Activated naive CD8-positive, alpha-beta T cell treated with anti-CD3 and anti-CD28 coated beads for 36 hours (primary cell): ENCODE measurements at regions not wholly inside any gene's neighbourhood (a gene's known extent, or its start where the extent isn't known, plus 50 kb on each side); places are given as distances from the start of the nearest gene placed in this dataset.

Experiments
- DNase-seq: peaks from one replicate; pipeline ENCODE4 v3.0.0; 2021
- H3K27ac Mint-ChIP-seq: one replicate; pipeline ENCODE4 v1.8.0; 2022; ENCODE audit warnings: mild to moderate bottlenecking, moderate library complexity, mixed read lengths
- H3K27me3 Mint-ChIP-seq: one replicate; pipeline ENCODE4 v1.8.0; 2022; ENCODE audit warnings: mild to moderate bottlenecking, mixed read lengths
- H3K36me3 Mint-ChIP-seq: one replicate; pipeline ENCODE4 v1.8.0; 2021; ENCODE audit warnings: mild to moderate bottlenecking, mixed read lengths
- H3K4me1 Mint-ChIP-seq: one replicate; pipeline ENCODE4 v1.8.0; 2021; ENCODE audit warnings: mixed read lengths
- H3K4me3 Mint-ChIP-seq: one replicate; pipeline ENCODE4 v1.8.0; 2022; ENCODE audit warnings: mild to moderate bottlenecking, moderate library complexity, mixed read lengths
- H3K9me3 Mint-ChIP-seq: one replicate; pipeline ENCODE4 v1.8.0; 2022; ENCODE audit warnings: mixed read lengths

GRCh38 chrY:21081640-21082611 lies 326.0 kb downstream of the RPS4Y2 start:
- Mint-ChIP-seq H3K36me3 (no peaks in the 10 kb centered on the region), H3K4me1 (no peaks in the 10 kb centered on the region), H3K4me3 (no peak overlapping the region), H3K27me3 (no peaks in the 10 kb centered on the region), H3K27ac (no peak overlapping the region), H3K9me3 (no peaks in the 10 kb centered on the region)
- DNase-seq, result no peak

- DNase-seq, result no peak
- Mint-ChIP-seq H3K4me1 (no peaks in the 10 kb centered on the region), H3K4me3 (no peak overlapping the region)
These were observed 326.7 kb downstream of the RPS4Y2 start for GRCh38 chrY:21082639-21083038.

DNA sequence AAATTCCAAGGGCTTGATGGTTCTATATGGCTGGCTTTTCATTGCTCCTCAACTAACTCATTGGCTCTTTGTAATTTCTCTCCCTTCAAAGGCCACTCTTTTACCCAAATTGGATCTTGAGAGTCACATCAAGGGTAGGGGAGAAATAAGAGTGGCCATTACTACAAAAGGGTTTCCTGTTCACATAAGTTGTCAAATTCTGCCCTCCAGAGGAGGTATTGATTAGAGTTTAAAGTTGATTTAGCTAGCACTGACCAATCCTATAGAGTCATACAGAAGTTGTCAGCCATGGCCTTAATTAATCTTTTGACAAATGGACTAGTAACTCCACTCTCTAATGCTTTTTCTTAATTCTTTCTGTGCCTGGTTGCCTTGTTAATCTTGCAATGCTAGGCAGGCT lies 336.0 kb downstream of the RPS4Y2 start:
- Mint-ChIP-seq H3K9me3 (peaks cover 3% of the 10 kb centered on the region), H3K4me1 (no peaks in the 10 kb centered on the region), H3K27ac (no peak overlapping the region), H3K36me3 (peaks cover 2% of the 10 kb centered on the region), H3K4me3 (no peak overlapping the region), H3K27me3 (no peaks in the 10 kb centered on the region)
- no peak for DNase-seq

More at GRCh38 chrY:21082639-21083038, 326.7 kb downstream of the RPS4Y2 start:
- Mint-ChIP-seq H3K36me3 (peaks cover 2% of the 10 kb centered on the region), H3K9me3 (peaks cover 3% of the 10 kb centered on the region), H3K27me3 (no peaks in the 10 kb centered on the region), H3K27ac (no peak overlapping the region)

- Mint-ChIP-seq H3K4me3 (no peak overlapping the region), H3K27me3 (no peaks in the 10 kb centered on the region), H3K36me3 (no peaks in the 10 kb centered on the region)
These were observed 346.6 kb downstream of the RPS4Y2 start for GRCh38 chrY:21102507-21102906.

DNA sequence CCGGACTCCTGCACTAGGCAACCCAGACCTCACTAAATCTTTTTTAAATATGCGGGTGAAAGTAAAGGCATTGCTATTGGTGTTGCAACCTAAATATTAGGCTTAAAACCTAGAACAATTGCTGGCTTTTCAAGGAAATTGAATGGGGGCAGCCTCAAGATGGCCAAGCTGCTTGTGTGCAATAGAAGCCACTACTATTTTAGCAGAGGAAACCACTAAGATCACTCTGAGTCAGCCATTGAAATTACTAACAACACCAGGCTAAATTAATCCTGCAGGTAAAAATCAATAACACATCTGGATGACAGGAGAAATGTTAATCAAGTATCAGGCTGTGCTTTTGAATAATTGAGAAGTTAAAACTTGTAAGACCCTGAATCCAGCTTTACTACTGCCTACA lies 348.0 kb downstream of the RPS4Y2 start:
- H3K9me3 Mint-ChIP-seq, result no peaks in the 10 kb centered on the region
- DNase-seq, result no peak
- no peak overlapping the region for H3K27ac Mint-ChIP-seq

More at GRCh38 chrY:21102507-21102906, 346.6 kb downstream of the RPS4Y2 start:
- H3K9me3 Mint-ChIP-seq, result no peaks in the 10 kb centered on the region
- H3K27ac Mint-ChIP-seq, result no peak overlapping the region
- peaks cover 5% of the 10 kb centered on the region for H3K4me1 Mint-ChIP-seq
- no peak for DNase-seq

GRCh38 chrY:21105529-21105928 lies 349.6 kb downstream of the RPS4Y2 start:
- H3K9me3 Mint-ChIP-seq, result no peaks in the 10 kb centered on the region
- H3K36me3 Mint-ChIP-seq, result no peaks in the 10 kb centered on the region
- no peak for DNase-seq
- no peaks in the 10 kb centered on the region for H3K27me3 Mint-ChIP-seq
- peaks cover 7% of the 10 kb centered on the region for H3K4me1 Mint-ChIP-seq
- H3K4me3 Mint-ChIP-seq, result no peak overlapping the region
- peak overlapping the region; percentile 49 for H3K27ac Mint-ChIP-seq

More for the DNA sequence above, 348.0 kb downstream of the RPS4Y2 start:
- no peak overlapping the region for H3K4me3 Mint-ChIP-seq
- no peaks in the 10 kb centered on the region for H3K36me3 Mint-ChIP-seq
- peaks cover 5% of the 10 kb centered on the region for H3K4me1 Mint-ChIP-seq
- no peaks in the 10 kb centered on the region for H3K27me3 Mint-ChIP-seq

DNA sequence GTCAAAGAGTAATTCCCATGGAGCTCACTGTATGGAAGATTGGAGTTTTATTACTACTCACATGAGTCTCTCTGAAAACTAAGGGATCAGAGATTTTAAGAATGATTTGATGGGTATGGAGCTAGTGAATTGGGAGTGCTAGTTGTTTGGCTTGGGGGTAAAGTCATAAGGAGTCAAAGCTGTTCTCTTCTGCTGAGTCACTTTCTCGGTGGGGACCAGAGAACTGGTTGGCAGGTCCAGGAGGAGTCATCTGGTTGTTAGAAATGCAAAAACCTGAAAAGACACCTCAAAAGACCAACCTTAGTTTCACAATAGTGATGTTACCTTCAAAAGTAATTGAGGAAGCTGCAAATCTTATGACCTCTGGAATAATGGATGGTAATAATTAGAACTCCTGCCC lies 355.4 kb downstream of the RPS4Y2 start:
- peaks cover 4% of the 10 kb centered on the region for H3K36me3 Mint-ChIP-seq
- no peaks in the 10 kb centered on the region for H3K27me3 Mint-ChIP-seq
- no peak overlapping the region for H3K4me3 Mint-ChIP-seq
- H3K27ac Mint-ChIP-seq, result no peak overlapping the region
- peaks cover 2% of the 10 kb centered on the region for H3K4me1 Mint-ChIP-seq
- no peak for DNase-seq
- peaks cover 8% of the 10 kb centered on the region for H3K9me3 Mint-ChIP-seq

- DNase-seq, result no peak
- H3K4me1 Mint-ChIP-seq, result no peaks in the 10 kb centered on the region
- H3K36me3 Mint-ChIP-seq, result peaks cover 3% of the 10 kb centered on the region
- H3K27me3 Mint-ChIP-seq, result no peaks in the 10 kb centered on the region
- no peak overlapping the region for H3K4me3 Mint-ChIP-seq
- H3K9me3 Mint-ChIP-seq, result peaks cover 3% of the 10 kb centered on the region
- no peak overlapping the region for H3K27ac Mint-ChIP-seq
These were observed 365.2 kb downstream of the RPS4Y2 start for GRCh38 chrY:21121065-21121464.

DNA sequence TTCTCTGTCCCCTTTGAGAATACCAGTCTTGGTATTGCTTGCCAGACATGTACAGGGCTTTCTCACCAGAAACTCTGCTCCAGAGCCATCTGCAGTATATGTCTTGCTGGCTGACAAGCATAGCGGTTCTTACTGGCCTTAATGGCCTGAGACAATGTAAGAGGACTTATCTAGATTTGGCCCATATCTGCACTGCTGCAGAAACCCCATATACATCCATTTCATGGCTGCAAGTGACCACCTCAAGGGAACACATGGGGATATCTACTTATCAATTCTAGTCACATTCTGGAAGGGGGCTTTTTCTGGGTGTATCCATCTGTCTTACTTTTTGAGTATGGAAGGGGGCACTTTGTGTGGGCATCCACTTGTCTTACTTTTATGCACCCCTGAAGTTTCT lies 375.5 kb upstream of the RBMY1B start:
- Mint-ChIP-seq H3K36me3 (no peaks in the 10 kb centered on the region), H3K9me3 (no peaks in the 10 kb centered on the region), H3K4me1 (no peaks in the 10 kb centered on the region), H3K4me3 (no peak overlapping the region), H3K27me3 (no peaks in the 10 kb centered on the region), H3K27ac (no peak overlapping the region)
- DNase-seq, result no peak

- DNase-seq, result no peak
- H3K4me3 Mint-ChIP-seq, result no peak overlapping the region
- H3K4me1 Mint-ChIP-seq, result no peaks in the 10 kb centered on the region
- no peaks in the 10 kb centered on the region for H3K27me3 Mint-ChIP-seq
- no peak overlapping the region for H3K27ac Mint-ChIP-seq
- no peaks in the 10 kb centered on the region for H3K36me3 Mint-ChIP-seq
- H3K9me3 Mint-ChIP-seq, result no peaks in the 10 kb centered on the region
These were observed 372.9 kb upstream of the RBMY1B start for GRCh38 chrY:21138056-21138758.

DNA sequence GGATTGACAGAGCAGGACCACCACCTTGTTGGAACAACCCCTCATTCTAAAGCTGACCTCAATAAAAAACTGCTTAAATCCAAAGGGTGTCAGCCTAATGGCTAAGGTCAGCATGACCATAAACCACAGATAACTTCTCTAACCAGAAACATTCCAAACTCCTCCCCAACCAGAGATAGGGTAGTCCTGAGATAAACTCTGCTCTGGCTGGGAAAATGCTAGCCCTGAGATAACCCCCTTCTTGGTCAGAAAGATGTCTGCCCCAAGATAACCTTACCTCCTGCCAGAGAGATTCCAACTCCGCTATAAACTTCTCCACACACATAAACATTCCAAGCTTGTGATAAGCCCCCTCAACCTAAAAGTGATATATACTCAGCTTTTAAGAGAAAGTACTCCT lies 364.8 kb upstream of the RBMY1B start:
- no peaks in the 10 kb centered on the region for H3K27me3 Mint-ChIP-seq

GRCh38 chrY:21149971-21150370 lies 361.2 kb upstream of the RBMY1B start:
- Mint-ChIP-seq H3K4me1 (no peaks in the 10 kb centered on the region), H3K9me3 (no peaks in the 10 kb centered on the region)

More for the DNA sequence above, 364.8 kb upstream of the RBMY1B start:
- Mint-ChIP-seq H3K9me3 (no peaks in the 10 kb centered on the region), H3K4me3 (no peak overlapping the region), H3K4me1 (no peaks in the 10 kb centered on the region), H3K27ac (no peak overlapping the region), H3K36me3 (no peaks in the 10 kb centered on the region)
- no peak for DNase-seq

GRCh38 chrY:21169821-21170220 lies 341.3 kb upstream of the RBMY1B start:
- H3K27ac Mint-ChIP-seq, result no peak overlapping the region
- H3K36me3 Mint-ChIP-seq, result no peaks in the 10 kb centered on the region
- no peak for DNase-seq

More at GRCh38 chrY:21149971-21150370, 361.2 kb upstream of the RBMY1B start:
- Mint-ChIP-seq H3K27me3 (no peaks in the 10 kb centered on the region), H3K36me3 (no peaks in the 10 kb centered on the region), H3K27ac (no peak overlapping the region), H3K4me3 (no peak overlapping the region)
- no peak for DNase-seq

GRCh38 chrY:21174697-21175463 lies 336.3 kb upstream of the RBMY1B start:
- H3K9me3 Mint-ChIP-seq, result no peaks in the 10 kb centered on the region
- no peaks in the 10 kb centered on the region for H3K36me3 Mint-ChIP-seq
- H3K4me3 Mint-ChIP-seq, result no peak overlapping the region
- no peak overlapping the region for H3K27ac Mint-ChIP-seq
- DNase-seq, result no peak
- H3K27me3 Mint-ChIP-seq, result no peaks in the 10 kb centered on the region
- H3K4me1 Mint-ChIP-seq, result peaks cover 2% of the 10 kb centered on the region

More at GRCh38 chrY:21169821-21170220, 341.3 kb upstream of the RBMY1B start:
- H3K27me3 Mint-ChIP-seq, result no peaks in the 10 kb centered on the region
- H3K4me3 Mint-ChIP-seq, result no peak overlapping the region
- H3K9me3 Mint-ChIP-seq, result peaks cover 1% of the 10 kb centered on the region
- H3K4me1 Mint-ChIP-seq, result no peaks in the 10 kb centered on the region

- DNase-seq, result no peak
- Mint-ChIP-seq H3K9me3 (no peaks in the 10 kb centered on the region), H3K36me3 (no peaks in the 10 kb centered on the region), H3K4me1 (peaks cover 2% of the 10 kb centered on the region), H3K4me3 (no peak overlapping the region), H3K27me3 (no peaks in the 10 kb centered on the region), H3K27ac (no peak overlapping the region)
These were observed 335.6 kb upstream of the RBMY1B start for GRCh38 chrY:21175505-21175904.
